Activated effector memory CD4-positive, alpha-beta T cell treated with Interleukin-2 at 50 U/mL for 16 hours (primary cell): ENCODE measurements at regions not wholly inside any gene's neighbourhood (a gene's known extent, or its start where the extent isn't known, plus 50 kb on each side); places are given as distances from the start of the nearest gene placed in this dataset.

ENCODE experiments used
- DNase-seq: peaks from one replicate; pipeline ENCODE4 v3.0.0-alpha.2; 2020

DNA sequence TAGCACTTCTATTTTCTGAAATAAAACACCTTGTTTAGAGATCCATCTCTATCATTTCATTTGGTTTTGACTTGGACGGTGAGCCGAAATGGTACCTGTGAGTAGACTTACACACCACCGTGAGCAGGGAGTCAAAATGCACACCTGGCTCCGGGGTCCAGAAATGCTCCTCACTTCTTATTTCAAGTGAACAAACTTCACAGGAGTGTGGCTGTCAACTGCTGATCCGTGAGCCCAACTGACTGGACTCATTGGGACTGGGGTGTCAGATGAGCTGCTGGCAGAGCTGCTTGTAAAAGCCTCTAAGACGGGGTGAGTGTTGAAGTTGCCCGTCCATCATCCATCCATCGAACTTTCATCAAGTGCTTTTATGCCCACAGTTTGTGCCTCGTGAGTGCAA is 435.5 kb downstream of the GLRX3 start:
- DNase-seq: no peak

DNA sequence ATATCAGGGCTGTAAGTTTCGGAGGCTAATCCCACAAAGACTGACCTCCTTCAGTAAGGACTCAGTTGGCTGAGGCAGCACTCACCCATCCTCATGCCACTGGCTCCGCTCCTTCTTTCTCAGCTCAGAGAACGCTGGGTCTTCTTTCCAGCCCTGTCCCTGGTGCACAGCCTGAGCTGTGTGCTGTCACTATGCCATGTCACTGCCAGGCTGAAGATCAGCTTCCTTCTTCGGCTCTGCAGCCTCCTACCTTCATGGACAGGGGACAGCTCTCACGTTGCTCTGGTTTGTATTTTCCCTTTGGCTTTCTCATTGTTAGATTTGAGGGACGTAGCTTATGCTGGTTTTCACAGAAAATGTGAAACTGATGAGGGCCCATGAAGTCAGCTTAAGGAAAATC is 437.3 kb downstream of the GLRX3 start:
- no peak for DNase-seq

DNA sequence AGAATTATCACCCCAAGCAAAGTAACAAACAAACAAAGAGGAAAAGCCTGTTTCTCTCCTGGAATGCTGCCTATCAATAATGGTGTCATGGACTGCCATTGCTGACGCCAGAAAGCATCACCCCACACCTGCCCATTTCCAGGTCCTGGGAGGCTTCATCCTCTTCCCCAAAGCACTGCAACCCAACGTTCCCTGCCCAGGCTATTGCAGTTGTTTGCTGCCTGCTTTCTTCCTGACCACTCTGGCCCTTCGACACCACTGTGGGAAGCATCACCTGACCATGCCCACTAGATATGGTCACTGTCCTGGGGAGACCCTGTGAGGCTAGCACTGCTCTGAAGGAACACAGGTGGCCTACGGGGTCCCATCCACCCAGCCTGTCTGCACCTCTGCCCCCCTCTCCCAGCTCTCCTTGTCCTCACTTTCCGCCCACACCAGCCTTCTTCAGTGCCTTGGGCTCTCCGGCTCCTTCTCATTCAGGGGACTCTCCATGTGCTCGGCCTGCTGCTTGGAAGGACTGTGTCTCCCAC is 439.6 kb downstream of the GLRX3 start:
- no peak for DNase-seq

DNA sequence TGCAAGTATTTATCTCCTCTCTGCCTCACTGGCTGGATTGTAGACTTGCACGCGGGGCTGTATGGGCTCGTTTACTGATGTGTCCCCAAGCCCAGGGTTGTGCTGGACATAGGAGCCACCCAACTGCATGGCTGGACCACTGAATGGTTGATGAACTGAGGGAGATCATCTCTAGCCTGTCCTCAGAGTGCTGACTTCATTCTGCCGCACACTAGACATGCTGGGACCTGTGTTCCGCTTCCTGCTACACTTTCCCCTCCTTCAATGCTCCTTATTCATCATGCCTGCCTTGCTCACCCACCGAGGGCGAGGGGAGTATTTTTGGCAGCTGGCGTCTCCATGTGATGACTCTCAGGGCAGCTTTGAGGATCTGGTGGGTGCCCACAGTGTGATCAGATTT is 440.2 kb downstream of the GLRX3 start:
- no peak for DNase-seq

DNA sequence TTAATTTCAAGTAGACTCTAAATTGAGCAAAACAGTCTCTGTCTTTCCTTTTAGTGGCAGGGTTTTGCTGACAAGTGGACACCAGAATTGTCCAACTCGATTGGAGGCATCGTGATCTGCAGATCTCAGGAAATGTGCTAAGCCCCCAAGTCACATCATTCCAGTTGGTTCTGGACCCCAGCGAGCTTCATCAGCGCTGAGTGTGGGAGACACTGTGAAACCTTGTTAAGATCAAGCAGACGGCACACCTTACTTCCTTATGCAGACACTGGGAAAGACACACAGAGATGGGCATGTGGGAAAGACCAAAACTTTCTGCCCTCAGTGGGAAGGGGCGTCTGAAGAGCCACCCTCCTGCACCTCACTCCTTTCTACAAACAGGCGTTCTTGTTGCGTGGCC is 440.8 kb downstream of the GLRX3 start:
- DNase-seq: no peak

DNA sequence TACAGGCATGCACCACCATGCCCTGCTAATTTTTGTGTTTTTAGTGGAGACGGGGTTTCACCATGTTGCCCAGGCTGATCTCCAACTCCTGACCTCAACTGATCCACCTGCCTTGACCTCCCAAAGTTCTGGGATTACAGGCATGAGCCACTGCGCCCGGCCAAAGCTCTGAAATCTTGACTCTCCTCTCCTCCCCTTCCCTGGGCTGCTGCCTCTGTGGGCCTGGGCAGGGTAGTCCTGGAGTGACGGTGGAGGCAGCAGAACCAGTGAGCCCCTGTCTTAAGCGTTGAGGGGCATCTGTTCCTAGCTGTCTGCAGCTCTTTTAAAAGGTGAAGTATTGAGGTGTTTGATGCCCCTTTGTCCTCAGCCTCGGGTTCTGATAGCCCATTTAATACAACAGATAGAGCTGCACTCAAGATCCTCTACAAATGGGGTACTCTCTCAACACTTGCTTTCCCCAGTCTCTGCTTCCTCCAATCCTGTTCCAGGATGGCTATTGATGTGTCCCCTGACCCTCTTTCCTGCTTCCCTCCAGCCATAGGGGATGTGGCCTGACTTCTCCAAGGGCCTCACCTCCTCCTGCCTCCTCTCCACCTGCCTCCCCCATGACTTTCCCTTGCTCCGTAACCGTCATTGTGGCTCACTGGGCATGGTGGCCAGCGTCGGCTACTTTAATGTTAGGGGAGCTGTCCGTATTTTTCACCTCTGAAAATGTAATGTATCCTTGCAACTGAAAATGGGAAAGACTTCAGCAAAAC is 442.5 kb downstream of the GLRX3 start:
- no peak for DNase-seq

DNA sequence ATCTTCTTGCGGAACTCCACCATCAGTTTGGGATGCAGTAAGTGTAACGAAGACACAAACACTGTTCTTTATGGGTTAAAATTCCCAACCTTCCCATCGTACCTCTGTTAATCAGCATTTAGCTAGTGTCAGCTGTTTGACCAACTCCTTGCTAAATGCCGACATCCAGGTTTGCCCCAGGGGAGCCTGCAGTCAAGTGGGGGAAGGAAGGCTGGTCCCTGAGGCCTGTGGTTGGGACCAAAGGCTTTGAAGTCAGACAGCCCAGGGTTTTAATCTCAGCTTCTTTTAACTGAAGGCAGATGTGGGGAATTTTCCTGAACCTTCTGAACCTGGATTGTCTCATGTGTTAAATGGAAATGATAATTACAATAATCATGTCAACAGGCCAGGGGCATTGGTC is 443.7 kb downstream of the GLRX3 start:
- DNase-seq: no peak

DNA sequence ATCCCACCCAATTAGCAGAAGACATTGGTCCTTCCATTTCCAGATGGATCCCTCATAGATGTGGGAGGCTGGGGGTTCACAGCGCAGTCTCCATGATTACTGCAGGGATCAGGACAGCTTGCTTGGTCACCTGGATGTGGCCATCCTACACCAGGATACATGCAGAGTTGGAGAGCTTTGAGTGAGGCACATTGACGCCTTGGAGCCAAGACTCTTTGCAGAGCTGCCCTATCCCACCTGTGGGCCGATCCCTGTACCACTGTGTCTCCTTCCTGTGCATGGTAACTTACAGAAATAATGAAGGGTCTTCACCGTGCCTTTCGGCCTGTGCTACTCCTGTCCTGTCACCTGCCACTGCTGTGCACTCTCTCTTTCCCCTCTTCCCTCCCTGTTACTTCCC is 444.8 kb downstream of the GLRX3 start:
- no peak for DNase-seq

DNA sequence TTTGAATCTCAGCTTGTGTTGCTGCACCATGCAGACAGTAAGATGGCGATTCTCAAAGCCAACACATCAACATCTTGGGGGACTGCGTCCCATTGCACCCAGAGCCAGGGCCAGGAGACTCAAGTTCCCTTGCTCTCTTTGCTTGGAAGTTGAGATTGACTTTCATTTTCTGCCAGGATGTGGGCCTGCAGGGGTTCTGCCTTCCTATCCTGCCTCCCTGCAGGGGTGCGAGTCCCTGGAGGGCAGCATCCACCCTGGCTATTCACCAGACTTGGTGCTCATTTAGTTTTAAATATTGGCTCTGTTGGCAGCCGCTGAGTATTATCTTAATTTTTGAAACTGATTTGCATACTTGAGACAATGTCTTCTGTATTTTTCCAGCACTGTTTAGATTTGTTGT is 451.5 kb downstream of the GLRX3 start:
- no peak for DNase-seq

DNA sequence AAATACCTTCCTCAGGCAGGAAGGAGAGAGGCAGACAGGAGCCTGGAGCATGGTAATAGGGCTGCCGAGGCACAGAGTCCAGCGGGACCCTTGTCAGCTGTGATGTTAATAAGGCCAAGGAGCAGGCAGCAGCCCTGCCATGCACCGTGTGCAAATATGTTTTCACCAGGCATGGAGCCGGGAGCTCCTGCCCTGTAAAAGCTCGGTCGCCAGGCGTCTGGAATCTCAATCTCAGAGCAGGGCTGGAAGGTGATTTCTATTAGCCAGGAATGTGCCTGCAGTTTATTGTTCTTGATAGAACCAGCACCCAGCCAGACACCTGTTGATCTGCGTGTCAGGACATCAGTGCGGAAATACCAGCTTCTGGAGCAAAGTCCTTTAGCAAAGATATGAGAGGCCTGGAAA is 469.8 kb downstream of the GLRX3 start:
- DNase-seq: no peak

DNA sequence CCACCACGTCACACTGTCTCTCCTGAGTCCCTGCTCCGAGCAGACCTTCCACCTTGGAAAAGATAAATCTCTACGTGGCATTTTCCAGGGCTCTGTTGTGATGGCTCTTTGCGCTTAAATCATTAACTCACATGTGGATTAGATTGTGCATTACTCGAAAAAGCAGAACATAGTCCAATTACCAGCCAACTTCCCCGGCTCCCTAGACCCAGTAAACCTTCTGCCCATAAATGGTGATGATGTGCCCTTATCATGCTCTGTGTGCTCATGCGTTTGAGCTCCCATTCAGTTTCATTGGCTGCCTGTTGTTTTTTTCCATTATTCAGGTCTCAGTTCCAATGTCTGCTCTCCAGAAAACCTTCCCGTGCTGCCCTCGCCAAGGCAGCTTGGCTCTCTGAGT is 471.2 kb downstream of the GLRX3 start:
- no peak for DNase-seq

DNA sequence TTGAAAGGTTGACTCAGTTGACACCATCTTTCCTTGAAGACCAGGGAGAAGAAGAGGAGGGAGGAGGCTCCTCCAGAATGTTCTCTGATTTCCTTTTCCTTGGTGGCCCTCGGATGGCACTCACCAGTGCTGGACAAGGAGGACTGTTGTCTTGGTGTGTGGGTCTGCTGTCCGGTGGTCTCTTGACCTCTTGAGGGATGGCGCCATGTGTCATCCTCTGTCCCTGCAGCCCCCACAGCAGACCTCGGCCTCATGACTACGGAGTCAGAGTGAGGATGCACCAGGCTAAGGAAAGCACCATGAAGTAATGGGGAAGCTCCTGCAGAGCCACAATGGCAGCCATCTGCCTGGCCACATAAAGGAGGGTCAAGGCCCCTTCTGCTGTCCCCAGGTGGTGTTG is 475.0 kb downstream of the GLRX3 start:
- no peak for DNase-seq

DNA sequence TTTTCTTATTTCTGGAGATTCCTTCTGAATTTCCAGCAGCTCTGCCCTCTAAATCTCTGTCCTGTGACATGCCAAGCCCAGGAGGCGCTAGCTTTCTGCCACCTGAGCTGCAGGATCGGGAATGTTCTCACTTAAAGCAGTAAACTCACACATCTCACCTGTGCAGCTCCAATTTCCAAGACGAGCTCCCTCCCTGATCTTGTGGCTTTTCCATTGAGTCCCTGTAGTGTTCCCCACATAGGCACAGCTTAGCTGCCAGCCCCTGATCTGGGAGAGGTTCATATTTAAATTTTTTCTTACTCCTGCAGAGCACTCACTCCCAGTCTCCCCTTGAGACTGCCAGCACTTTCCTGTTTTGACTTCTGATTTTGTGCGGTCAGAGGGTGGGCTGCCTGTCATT is 479.3 kb downstream of the GLRX3 start:
- no peak for DNase-seq

DNA sequence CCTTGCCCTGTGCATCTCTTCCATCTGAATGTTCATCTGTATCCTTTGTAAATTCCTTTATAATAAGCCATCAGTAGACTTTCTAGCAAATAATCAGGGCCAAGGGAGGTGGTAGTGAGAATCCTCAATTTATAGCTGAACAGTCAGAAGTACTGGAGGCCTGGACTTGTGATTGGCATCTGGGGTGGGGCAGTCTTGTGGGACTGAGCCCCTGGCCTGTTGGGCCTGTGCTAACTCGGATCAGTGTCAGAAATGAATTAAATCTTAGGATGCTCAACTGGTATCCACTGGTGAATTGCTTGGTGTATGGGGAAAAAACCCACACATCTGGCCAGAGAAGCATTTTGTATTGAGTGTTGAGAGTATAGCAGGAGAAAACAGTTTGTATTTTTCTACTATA is 481.8 kb downstream of the GLRX3 start:
- DNase-seq: no peak

DNA sequence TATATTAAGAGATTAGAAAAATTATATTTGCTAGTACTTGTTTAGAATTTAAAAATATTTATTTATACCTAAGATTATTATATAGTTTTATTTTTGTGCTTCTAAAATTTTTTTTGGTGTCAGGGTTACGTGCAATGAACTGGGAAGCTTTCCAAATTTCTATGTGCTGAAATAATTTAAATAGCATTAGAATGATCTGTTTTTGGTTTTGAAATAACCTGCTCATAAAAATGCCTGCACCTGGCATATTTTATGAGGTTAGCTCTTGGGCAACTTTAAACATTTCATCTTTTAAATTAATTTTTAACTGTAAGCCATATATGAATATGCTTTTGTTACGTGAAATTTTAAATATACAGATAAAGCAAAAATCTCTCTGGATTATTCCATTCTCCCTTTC is 482.5 kb downstream of the GLRX3 start:
- DNase-seq: no peak

DNA sequence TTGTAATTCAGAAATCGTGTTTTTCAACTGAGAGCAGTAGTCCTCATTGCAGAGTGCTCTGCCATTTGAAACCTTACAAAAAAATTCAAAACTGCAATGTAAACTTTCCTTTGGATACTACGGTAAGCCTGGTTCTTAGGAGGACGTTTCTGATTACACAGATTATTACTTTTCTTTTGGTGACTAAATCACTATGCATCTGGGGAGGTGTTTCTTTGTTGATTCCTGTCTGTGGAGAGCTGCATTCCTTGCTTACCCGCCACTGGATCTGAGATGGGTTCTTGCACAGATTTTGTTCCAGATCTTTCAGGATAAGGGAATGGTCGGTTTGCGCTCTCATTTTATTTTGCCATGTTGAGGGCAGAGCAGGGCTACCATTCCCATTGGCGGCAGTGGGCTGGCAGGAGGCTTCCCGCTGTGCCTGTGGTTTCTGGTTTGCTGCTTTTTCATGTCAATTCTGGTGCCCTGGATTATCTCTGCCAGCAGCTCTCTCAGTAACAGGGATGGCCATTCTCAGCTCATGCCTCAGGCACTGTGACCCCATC is 485.1 kb downstream of the GLRX3 start:
- DNase-seq: no peak

DNA sequence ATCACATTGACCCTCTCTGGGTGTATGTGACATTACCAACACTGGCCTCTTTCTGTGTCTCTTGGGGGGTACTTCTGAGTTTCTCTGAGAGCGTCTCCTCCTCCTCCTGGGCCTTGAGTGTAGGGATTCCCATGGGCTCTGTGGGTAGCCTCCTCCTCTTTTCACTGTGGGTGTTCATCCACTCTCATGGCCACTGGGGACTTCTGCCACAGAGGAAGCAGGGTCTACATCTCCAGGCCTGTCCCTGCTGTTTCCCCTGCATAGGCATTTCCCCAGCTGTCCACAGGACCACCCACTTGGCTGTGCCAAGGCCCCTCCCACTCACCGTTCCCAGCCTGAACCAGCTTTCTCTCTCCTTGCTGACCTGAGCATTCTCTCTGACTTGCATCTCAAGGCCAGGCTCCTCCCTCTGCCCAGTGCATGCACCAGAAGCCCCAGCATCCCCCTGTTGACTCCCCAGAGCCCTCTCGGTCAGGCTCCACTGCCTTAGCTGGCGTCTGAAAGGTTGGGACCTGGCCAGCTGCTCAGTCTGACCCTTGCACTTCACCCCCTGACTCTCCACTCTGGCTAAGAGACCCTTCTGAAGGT is 487.6 kb downstream of the GLRX3 start:
- DNase-seq: no peak

DNA sequence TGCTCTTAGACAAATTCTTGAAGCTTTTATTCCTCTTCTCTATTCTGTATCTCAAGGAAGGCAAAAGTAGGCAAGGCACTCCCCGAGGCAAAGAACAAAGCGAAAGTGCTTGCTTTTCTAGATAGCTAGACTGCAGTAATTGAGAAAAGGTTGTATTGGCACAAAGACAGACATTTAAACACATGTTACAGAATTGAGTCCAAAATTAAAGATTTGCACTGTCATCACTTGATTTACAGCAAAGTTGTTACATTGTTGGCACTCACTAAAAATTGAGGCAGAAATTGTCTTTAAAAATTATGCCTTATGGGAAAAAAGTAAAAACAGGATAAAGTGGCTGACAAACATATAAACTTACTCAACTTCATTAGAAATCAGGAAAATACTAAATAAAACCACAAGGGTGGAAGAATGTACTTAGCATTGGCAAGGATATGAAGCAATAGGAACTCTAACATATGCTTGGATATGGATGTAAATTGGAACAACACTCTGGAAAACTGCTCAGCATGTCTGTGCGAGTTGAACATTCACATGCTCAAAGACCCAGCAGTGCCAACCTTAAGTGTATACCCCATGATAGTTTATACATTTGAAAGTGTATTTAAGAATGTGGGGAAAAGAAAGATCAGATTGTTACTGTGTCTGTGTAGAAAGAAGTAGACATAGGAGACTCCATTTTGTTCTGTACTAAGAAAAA is 491.3 kb downstream of the GLRX3 start:
- DNase-seq: no peak

DNA sequence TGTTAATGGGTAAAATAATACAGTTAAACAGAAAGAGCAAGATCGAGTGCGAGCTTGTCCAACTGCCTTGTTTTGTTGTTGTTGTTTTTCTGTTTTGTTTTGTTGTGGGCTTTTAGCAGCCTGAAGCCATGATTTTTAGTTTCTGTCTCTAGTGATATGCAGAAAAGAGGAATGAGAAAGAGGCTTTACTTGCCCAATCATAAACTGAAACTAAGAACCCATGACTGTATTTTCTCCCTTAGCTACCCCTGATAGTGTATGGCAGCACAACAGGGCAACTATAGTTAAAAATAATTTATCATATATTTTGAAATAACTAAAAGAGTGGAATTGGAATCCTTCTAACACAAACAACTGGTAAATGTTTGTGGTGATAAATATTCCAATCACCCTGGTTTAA is 493.9 kb downstream of the GLRX3 start:
- DNase-seq: no peak

DNA sequence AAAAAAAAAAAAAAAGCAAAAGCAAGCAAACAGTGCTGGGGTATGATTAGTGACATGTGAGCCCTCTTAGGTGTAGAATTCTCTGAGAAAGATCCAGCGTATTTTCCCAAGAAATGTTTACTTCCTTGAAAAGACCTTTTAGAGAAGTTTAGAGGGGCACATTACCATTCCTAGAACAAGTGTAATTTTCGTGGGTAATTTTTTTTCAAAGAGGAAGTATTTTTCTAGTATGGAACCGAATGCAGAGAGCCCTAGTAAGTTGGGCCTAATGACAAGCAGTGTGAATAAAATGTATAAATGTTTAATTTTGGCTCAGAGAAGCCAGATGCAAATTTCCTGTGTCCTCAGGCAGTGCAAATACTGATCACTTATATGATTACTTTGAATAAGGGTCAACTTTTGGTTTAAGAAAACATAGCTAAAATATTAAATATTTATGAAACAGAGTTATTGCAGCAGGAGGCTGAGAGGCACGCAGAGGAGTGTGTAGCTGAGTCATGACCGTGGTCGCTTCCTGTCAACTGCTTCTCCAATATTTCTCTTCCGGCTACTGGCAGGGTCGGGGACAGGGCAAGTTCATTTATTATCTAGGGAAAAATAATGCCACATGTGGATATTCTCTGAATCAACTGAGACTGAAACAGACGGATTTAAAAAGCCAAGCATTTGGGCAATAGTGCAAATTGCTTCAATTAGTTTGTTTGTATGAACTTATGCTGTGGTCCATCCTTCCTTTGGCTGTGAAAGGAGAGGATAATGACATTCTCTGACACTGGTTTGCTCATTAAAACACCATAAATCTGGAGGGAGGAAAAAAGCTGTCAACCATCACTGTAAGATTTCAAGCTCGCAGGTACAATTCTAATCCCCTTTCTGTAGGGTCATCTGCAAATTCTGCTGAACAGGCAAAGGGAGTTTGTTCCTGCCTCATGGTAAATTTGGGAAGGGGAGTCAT is 495.2 kb downstream of the GLRX3 start:
- DNase-seq: no peak

DNA sequence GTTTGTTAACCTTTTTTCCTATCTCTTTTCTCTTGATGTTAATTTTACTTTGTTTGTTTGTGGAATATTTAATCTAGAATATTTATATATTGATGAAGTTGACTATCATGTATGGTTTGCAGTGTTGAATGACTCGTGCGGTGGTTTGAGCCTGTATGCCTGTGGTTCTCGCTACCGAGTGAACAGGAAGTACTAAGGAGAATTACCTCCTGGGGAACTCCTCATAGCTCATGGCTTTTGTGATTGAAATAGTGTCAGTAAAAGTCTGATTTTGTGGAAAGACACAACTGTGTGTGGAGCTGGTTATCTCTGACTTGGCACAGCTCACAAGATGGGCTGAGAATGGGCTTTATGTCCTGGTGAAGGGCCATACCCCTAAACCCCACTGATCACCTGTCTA is 498.6 kb downstream of the GLRX3 start:
- no peak for DNase-seq

DNA sequence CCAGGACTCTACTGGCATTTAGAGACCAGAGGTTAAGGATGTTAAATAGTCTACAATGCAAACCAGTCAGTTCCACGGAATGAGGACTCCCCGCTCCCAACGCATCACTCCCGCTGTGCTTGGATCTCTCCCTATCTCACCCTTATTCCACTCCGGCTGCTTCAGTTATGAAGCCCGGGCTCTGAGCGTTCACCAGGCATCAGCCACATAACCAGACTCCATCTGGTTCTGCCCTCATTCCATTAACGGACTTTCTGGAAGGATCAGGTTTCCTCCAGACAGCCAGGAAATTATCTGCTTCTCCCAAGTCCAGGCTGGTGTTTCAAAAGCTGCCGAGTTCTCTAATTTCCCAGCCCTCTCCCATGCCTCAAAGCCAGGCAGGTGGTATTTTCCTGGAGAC is 499.3 kb downstream of the GLRX3 start:
- DNase-seq: no peak
